AG04450 (cell line): ENCODE measurements at regions not wholly inside any gene's neighbourhood (a gene's known extent, or its start where the extent isn't known, plus 50 kb on each side); places are given as distances from the start of the nearest gene placed in this dataset.

Experiments used
- CTCF ChIA-PET: fragments of 300-600, 350-600 bp; formaldehyde crosslinking; extraction: SDS; loops from one replicate; lab custom pipeline; 2022; ENCODE audit warnings: antibody characterized with exemption, inconsistent platforms; lab: Charles Lee
- POLR2A ChIA-PET: fragments of 350-600 bp; formaldehyde crosslinking; extraction: SDS; loops from one replicate; lab custom pipeline; 2021; ENCODE audit warnings: antibody characterized with exemption, inconsistent platforms; lab: Yijun Ruan, JAX
- DNase-seq: peaks from one replicate; pipeline ENCODE4 v3.0.0-alpha.2; 2011; ENCODE audit warnings: low read depth, low spot score
- H3K27ac ChIP-seq: one replicate; pipeline ENCODE4 v1.5.1; 2012; ENCODE audit warnings: low read depth, low read length, control low read depth
- H3K27me3 ChIP-seq: one replicate; pipeline ENCODE4 v1.6.0; 2012; ENCODE audit warnings: low read length; ENCODE audit not compliant: control insufficient read depth, insufficient read depth
- H3K4me3 ChIP-seq: 2 replicates; pipeline ENCODE4 v1.5.1; 2011; ENCODE audit warnings: mild to moderate bottlenecking, low read depth, low read length, control low read depth
- H3K9me3 ChIP-seq: 2 replicates; pipeline ENCODE4 v1.5.1; 2012; ENCODE audit warnings: low read length; ENCODE audit not compliant: control insufficient read depth, insufficient read depth
- TF ChIP-seq, protein P1 (sequence below): IDR thresholded peaks from 2 replicates; pipeline ENCODE4 v1.5.1; 2011; ENCODE audit warnings: low read depth, low read length, control low read depth, inconsistent platforms

GRCh38 chr10:33485276-33485675, 150.8 kb upstream of the NRP1 start:
- Histone ChIP-seq H3K4me3 (no peak overlapping the region), H3K27me3 (no peaks in the 10 kb centered on the region), H3K9me3 (peaks cover 6% of the 10 kb centered on the region; the same call in 1 of the 2 replicates), H3K27ac (no peak overlapping the region)
- no peak for DNase-seq
- POLR2A ChIA-PET, result no interaction called here
- TF ChIP-seq, protein P1, sequence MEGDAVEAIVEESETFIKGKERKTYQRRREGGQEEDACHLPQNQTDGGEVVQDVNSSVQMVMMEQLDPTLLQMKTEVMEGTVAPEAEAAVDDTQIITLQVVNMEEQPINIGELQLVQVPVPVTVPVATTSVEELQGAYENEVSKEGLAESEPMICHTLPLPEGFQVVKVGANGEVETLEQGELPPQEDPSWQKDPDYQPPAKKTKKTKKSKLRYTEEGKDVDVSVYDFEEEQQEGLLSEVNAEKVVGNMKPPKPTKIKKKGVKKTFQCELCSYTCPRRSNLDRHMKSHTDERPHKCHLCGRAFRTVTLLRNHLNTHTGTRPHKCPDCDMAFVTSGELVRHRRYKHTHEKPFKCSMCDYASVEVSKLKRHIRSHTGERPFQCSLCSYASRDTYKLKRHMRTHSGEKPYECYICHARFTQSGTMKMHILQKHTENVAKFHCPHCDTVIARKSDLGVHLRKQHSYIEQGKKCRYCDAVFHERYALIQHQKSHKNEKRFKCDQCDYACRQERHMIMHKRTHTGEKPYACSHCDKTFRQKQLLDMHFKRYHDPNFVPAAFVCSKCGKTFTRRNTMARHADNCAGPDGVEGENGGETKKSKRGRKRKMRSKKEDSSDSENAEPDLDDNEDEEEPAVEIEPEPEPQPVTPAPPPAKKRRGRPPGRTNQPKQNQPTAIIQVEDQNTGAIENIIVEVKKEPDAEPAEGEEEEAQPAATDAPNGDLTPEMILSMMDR, result no peak
- CTCF ChIA-PET, result no interaction called here

- no peaks in the 10 kb centered on the region for H3K27me3 ChIP-seq
- H3K27ac ChIP-seq, result no peak overlapping the region
- TF ChIP-seq, protein P1, result no peak
- ChIA-PET CTCF (no interaction called here), POLR2A (no interaction called here)
- peaks cover 7% of the 10 kb centered on the region; the same call in 1 of the 2 replicates for H3K9me3 ChIP-seq
- DNase-seq, result no peak
- no peak overlapping the region for H3K4me3 ChIP-seq
These were observed 150.3 kb upstream of the NRP1 start for GRCh38 chr10:33484787-33485186.

DNA sequence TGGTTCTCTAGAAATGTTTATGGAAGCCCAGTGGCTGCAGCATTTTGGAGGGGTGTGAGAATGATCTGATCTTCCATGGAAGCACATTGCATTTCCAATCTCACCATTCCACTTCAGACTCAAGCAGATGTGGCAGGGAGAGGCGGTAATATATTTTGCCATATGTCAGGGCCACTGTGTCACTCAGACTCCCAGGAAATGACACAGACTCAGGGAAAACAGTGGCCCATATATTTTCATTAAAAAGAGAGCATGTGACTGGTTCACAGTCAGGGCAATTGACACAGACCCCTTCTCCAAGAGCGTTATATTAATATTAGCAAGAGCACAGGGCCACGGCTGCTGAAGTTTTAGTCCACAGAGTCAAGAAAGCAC, 149.3 kb upstream of the NRP1 start:
- CTCF ChIA-PET, result no interaction called here
- POLR2A ChIA-PET, result no interaction called here
- DNase-seq, result no peak
- Histone ChIP-seq H3K27me3 (no peaks in the 10 kb centered on the region), H3K9me3 (peaks cover 7% of the 10 kb centered on the region; the same call in 1 of the 2 replicates), H3K27ac (no peak overlapping the region), H3K4me3 (no peak overlapping the region)
- TF ChIP-seq, protein P1, result no peak

- no peak overlapping the region for H3K27ac ChIP-seq
- TF ChIP-seq, protein P1, result no peak
- no peak overlapping the region for H3K4me3 ChIP-seq
- no peaks in the 10 kb centered on the region for H3K27me3 ChIP-seq
- CTCF ChIA-PET, result no interaction called here
- H3K9me3 ChIP-seq, result peaks cover 7% of the 10 kb centered on the region; the same call in 1 of the 2 replicates
- no peak for DNase-seq
- POLR2A ChIA-PET, result no interaction called here
These were observed 148.8 kb upstream of the NRP1 start for GRCh38 chr10:33483124-33483815.

GRCh38 chr10:33482486-33482885, 148.0 kb upstream of the NRP1 start:
- no peak for DNase-seq
- TF ChIP-seq, protein P1, result no peak
- ChIA-PET POLR2A (no interaction called here), CTCF (no interaction called here)
- peaks cover 7% of the 10 kb centered on the region; the same call in 1 of the 2 replicates for H3K9me3 ChIP-seq
- H3K4me3 ChIP-seq, result no peak overlapping the region
- no peaks in the 10 kb centered on the region for H3K27me3 ChIP-seq
- H3K27ac ChIP-seq, result no peak overlapping the region
